ENCODE measurements at regions not wholly inside any gene's neighbourhood (a gene's known extent, or its start where the extent isn't known, plus 50 kb on each side); places are given as distances from the start of the nearest gene placed in this dataset.

- no peak overlapping the region for H3K27ac ChIP-seq
- 41 to 82% (median 76%) methylated on average over 3 of the region's 3 CpGs for WGBS, 4 donors
- TF ChIP-seq CTCF (IDR thresholded peaks at IDR 0.05) (no peak), POLR2A (IDR thresholded peaks at IDR 0.05) (no peak)
- no peaks in the 10 kb centered on the region for H3K27me3 ChIP-seq
- H3K4me3 ChIP-seq, result no peak overlapping the region
- DNase-seq, result no peak
- H3K36me3 ChIP-seq (replicated peaks in 1 of 2), result no peaks in the 10 kb centered on the region
- no peaks in the 10 kb centered on the region for H3K4me1 ChIP-seq (replicated peaks in 1 of 2)
- intact Hi-C loops (cut with DNase I), result no loop called here
- H3K9me3 ChIP-seq (replicated peaks in 1 of 3), result no peaks in the 10 kb centered on the region
Measured at GRCh38 chr13:62305756-62306155, 890.1 kb upstream of the PCDH20 start.

- H3K9me3 ChIP-seq (replicated peaks in 1 of 3), result no peaks in the 10 kb centered on the region
- H3K36me3 ChIP-seq (replicated peaks in 1 of 2), result no peaks in the 10 kb centered on the region
- H3K4me1 ChIP-seq (replicated peaks in 1 of 2), result no peaks in the 10 kb centered on the region
- no peak overlapping the region for H3K4me3 ChIP-seq
- no peak for DNase-seq
- H3K27me3 ChIP-seq, result no peaks in the 10 kb centered on the region
- H3K27ac ChIP-seq, result no peak overlapping the region
- TF ChIP-seq POLR2A (IDR thresholded peaks at IDR 0.05) (no peak), CTCF (IDR thresholded peaks at IDR 0.05) (no peak)
- intact Hi-C loops (cut with DNase I), result no loop called here
- WGBS, 4 donors, result 38 to 75% (median 56%) methylated on average over 2 of the region's 2 CpGs
Measured at GRCh38 chr13:62302341-62302740, 886.7 kb upstream of the PCDH20 start.

GRCh38 chr13:62299988-62300387, 884.3 kb upstream of the PCDH20 start:
- TF ChIP-seq POLR2A (IDR thresholded peaks at IDR 0.05) (no peak), CTCF (IDR thresholded peaks at IDR 0.05) (no peak)
- no peak overlapping the region for H3K27ac ChIP-seq
- no peak for DNase-seq
- no peaks in the 10 kb centered on the region for H3K9me3 ChIP-seq (replicated peaks in 1 of 3)
- H3K27me3 ChIP-seq, result no peaks in the 10 kb centered on the region
- H3K4me3 ChIP-seq, result no peak overlapping the region
- no peaks in the 10 kb centered on the region for H3K36me3 ChIP-seq (replicated peaks in 1 of 2)
- 36 to 46% (median 41%) methylated on average over 3 of the region's 3 CpGs for WGBS, 4 donors
- intact Hi-C loops (cut with DNase I), result no loop called here
- H3K4me1 ChIP-seq (replicated peaks in 1 of 2), result no peaks in the 10 kb centered on the region

- H3K36me3 ChIP-seq (replicated peaks in 1 of 2), result no peaks in the 10 kb centered on the region
- no peaks in the 10 kb centered on the region for H3K9me3 ChIP-seq (replicated peaks in 1 of 3)
- H3K27ac ChIP-seq, result no peak overlapping the region
- H3K4me3 ChIP-seq, result no peak overlapping the region
- no peaks in the 10 kb centered on the region for H3K4me1 ChIP-seq (replicated peaks in 1 of 2)
- intact Hi-C loops (cut with DNase I), result no loop called here
- no peaks in the 10 kb centered on the region for H3K27me3 ChIP-seq
- no peak for DNase-seq
- no peak for TF ChIP-seq CTCF (IDR thresholded peaks at IDR 0.05)
- TF ChIP-seq POLR2A (IDR thresholded peaks at IDR 0.05), result no peak
Measured at GRCh38 chr13:62296812-62297211, 881.2 kb upstream of the PCDH20 start.
